HUES48 (cell line): ENCODE measurements at regions not wholly inside any gene's neighbourhood (a gene's known extent, or its start where the extent isn't known, plus 50 kb on each side); places are given as distances from the start of the nearest gene placed in this dataset.

Source experiments
- H3K27ac ChIP-seq: one replicate; pipeline ENCODE4 v1.7.0; 2013; ENCODE audit warnings: low read depth, low read length, inconsistent platforms
- H3K27me3 ChIP-seq: 2 replicates; pipeline ENCODE4 v1.6.1; 2013; ENCODE audit warnings: mild to moderate bottlenecking, low read length; ENCODE audit not compliant: control insufficient read depth, insufficient read depth
- H3K36me3 ChIP-seq: 2 replicates; pipeline ENCODE4 v1.6.1; 2013; ENCODE audit warnings: low read length; ENCODE audit not compliant: control insufficient read depth, insufficient read depth
- H3K4me1 ChIP-seq: 2 replicates; pipeline ENCODE4 v1.6.1; 2013; ENCODE audit warnings: mild to moderate bottlenecking, low read length; ENCODE audit not compliant: control insufficient read depth, insufficient read depth
- H3K4me3 ChIP-seq: 2 replicates; pipeline ENCODE4 v1.5.1; 2013; ENCODE audit warnings: mild to moderate bottlenecking, low read depth, low read length
- H3K9ac ChIP-seq: 2 replicates; pipeline ENCODE4 v1.6.1; 2013; ENCODE audit warnings: mild to moderate bottlenecking, low read depth, low read length, moderate library complexity
- H3K9me3 ChIP-seq: 2 replicates; pipeline ENCODE4 v1.6.1; 2013; ENCODE audit warnings: low read length; ENCODE audit not compliant: control insufficient read depth, insufficient read depth

- no peak overlapping the region for H3K27ac ChIP-seq
- H3K9me3 ChIP-seq: peaks cover 4% of the 10 kb centered on the region; the same call in 1 of the 2 replicates
- no peak overlapping the region for H3K4me3 ChIP-seq
- no peaks in the 10 kb centered on the region for H3K36me3 ChIP-seq
- no peak overlapping the region for H3K9ac ChIP-seq
- H3K4me1 ChIP-seq: peaks cover 33% of the 10 kb centered on the region
- no peaks in the 10 kb centered on the region for H3K27me3 ChIP-seq
Observed at GRCh38 chr9:2243666-2244555, 228.8 kb downstream of the SMARCA2 start.

- no peak overlapping the region for H3K4me3 ChIP-seq
- H3K4me1 ChIP-seq: peaks cover 19% of the 10 kb centered on the region
- H3K27me3 ChIP-seq: no peaks in the 10 kb centered on the region
- H3K36me3 ChIP-seq: no peaks in the 10 kb centered on the region
- H3K9ac ChIP-seq: no peak overlapping the region
- peaks cover 4% of the 10 kb centered on the region; the same call in 1 of the 2 replicates for H3K9me3 ChIP-seq
- H3K27ac ChIP-seq: no peak overlapping the region
Observed at GRCh38 chr9:2247340-2247739, 232.2 kb downstream of the SMARCA2 start.

DNA sequence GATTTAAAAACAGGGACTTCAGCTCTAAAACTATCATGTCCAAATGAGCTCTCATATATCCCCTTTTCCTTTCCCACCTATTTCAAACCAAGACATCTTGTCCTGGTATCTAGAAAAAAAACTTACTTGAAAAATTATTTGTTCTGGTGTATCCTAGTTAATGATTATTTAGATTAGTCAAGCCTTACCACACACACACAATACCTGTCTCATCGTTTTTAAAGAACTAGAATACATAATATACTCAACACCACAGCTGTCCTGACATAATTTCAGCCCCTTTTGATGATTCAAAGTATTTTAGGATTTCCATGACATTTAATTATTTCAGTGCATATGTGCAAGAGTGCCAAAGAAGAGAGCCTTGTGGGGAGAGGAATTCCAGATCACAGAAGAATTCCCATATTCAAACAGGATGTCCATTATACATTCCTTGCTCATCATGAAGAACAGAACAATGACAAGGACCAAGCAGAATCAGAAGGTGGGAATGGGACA lies 233.7 kb downstream of the SMARCA2 start:
- peaks cover 4% of the 10 kb centered on the region; the same call in 1 of the 2 replicates for H3K9me3 ChIP-seq
- H3K27ac ChIP-seq: no peak overlapping the region

DNA sequence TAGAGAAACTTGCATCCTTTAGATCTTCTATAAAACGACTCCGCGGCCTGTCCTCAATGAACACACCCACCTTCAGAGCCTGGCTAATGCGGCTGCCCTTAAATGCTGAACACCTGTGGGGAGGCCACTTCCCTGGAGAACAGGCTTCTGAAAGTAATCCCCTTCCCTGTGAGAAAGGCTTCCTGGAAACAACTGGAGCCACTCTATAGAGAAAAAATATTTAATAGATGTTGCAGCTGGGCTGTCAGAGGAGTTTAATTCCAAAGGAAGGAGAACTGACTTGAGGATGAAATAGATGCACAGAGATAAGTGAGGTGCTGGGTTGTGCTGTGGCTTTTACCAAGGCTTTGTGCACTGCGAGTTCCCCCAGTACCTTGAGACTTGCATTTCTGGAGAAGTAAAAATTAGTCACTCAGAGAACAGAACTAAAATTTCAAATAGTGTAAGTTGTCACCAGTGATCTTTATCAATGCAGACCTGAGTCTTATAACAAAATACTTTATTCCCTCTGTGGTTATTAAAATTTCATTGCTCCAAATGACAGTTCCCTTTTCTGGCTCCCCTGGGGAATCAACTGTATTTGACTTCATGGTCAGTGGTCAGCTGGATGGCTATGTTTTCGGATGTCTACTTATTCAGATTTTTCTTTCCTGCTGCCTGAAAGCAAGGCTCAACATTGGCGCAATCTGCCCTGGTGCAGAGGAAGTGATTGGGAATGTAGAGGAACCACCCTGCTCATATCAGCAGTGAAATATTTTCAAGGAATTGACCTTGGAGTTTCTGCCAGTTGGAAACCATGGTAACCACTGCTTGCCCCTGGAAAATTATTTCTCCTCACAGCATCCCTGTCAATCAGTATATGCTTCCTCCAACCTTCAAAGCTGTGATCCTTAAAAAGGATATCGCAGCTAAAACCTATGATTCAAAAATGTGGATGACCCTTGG lies 238.8 kb downstream of the SMARCA2 start:
- Histone ChIP-seq H3K27ac (no peak overlapping the region), H3K27me3 (no peaks in the 10 kb centered on the region), H3K9ac (no peak overlapping the region), H3K36me3 (no peaks in the 10 kb centered on the region), H3K9me3 (no peaks in the 10 kb centered on the region), H3K4me3 (no peak overlapping the region), H3K4me1 (peaks cover 4% of the 10 kb centered on the region; the same call in 1 of the 2 replicates)

More for the DNA sequence above, 233.7 kb downstream of the SMARCA2 start:
- Histone ChIP-seq H3K27me3 (no peaks in the 10 kb centered on the region), H3K4me1 (peaks cover 5% of the 10 kb centered on the region), H3K36me3 (no peaks in the 10 kb centered on the region), H3K4me3 (no peak overlapping the region), H3K9ac (no peak overlapping the region)

DNA sequence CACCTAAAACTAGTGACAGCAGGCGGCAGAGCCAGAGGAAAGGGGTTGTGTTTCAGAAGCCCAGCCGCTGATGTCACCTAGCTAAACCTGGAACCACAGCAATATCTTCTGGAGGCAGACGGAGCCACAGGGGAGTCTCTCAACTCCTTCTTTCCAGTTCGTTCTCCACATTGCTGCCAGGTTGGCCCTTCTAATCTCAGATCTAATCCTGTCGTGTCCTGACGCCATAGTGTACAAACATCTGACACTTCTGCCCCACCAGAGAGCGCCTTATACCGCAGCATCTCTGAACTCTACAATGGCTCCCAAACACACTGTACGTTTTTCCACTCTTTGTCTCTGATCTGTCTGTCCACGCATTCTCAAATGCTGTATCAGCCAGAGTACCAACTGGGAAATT lies 240.0 kb downstream of the SMARCA2 start:
- Histone ChIP-seq H3K36me3 (no peaks in the 10 kb centered on the region), H3K4me1 (peaks cover 4% of the 10 kb centered on the region; the same call in 1 of the 2 replicates), H3K9me3 (no peaks in the 10 kb centered on the region), H3K27ac (no peak overlapping the region), H3K4me3 (no peak overlapping the region), H3K27me3 (no peaks in the 10 kb centered on the region), H3K9ac (no peak overlapping the region)

DNA sequence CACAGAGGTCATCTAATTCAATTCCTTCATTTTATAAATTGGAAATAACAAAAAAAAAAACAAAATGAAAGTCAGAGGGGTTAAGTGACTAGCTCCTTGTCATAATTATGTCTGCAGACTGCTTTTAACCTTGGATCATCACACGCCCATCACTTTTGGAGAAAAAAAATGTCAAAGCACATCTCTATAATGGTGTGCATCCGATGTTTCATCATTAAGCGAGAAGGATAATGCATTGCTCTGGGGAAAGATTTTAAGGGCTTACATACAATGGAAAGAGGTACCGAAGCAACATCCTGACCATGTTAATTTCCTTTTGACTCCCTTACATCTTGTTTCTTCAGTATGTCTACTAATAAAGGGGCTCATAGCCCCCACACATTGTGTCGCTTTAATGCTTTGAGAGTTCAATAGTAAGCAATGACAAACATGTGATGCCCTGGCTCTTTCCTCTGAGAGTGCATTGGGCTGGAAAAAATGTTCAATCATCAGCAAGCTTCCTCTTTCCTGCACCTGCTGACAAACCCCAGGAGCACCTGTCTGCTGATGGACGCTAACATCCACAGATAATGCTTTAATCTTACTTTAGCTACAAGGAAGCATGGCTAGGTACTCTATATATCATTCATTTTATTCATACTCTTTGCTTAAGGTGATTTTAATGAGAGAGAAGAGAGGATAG lies 242.2 kb downstream of the SMARCA2 start:
- Histone ChIP-seq H3K27me3 (no peaks in the 10 kb centered on the region), H3K4me1 (peaks cover 4% of the 10 kb centered on the region; the same call in 1 of the 2 replicates), H3K27ac (no peak overlapping the region), H3K9me3 (no peaks in the 10 kb centered on the region), H3K4me3 (no peak overlapping the region), H3K36me3 (no peaks in the 10 kb centered on the region), H3K9ac (no peak overlapping the region)

- H3K4me1 ChIP-seq: no peaks in the 10 kb centered on the region
- H3K9ac ChIP-seq: no peak overlapping the region
- peaks cover 6% of the 10 kb centered on the region; the same call in 1 of the 2 replicates for H3K9me3 ChIP-seq
- H3K4me3 ChIP-seq: no peak overlapping the region
- H3K27me3 ChIP-seq: no peaks in the 10 kb centered on the region
- no peak overlapping the region for H3K27ac ChIP-seq
- H3K36me3 ChIP-seq: no peaks in the 10 kb centered on the region
Observed at GRCh38 chr9:2260417-2261306, 245.5 kb downstream of the SMARCA2 start.

GRCh38 chr9:2261421-2262103 lies 246.4 kb downstream of the SMARCA2 start:
- no peak overlapping the region for H3K9ac ChIP-seq
- no peak overlapping the region for H3K27ac ChIP-seq
- H3K4me1 ChIP-seq: no peaks in the 10 kb centered on the region
- no peaks in the 10 kb centered on the region for H3K27me3 ChIP-seq
- no peak overlapping the region for H3K4me3 ChIP-seq
- H3K36me3 ChIP-seq: no peaks in the 10 kb centered on the region
- H3K9me3 ChIP-seq: peaks cover 6% of the 10 kb centered on the region; the same call in 1 of the 2 replicates

DNA sequence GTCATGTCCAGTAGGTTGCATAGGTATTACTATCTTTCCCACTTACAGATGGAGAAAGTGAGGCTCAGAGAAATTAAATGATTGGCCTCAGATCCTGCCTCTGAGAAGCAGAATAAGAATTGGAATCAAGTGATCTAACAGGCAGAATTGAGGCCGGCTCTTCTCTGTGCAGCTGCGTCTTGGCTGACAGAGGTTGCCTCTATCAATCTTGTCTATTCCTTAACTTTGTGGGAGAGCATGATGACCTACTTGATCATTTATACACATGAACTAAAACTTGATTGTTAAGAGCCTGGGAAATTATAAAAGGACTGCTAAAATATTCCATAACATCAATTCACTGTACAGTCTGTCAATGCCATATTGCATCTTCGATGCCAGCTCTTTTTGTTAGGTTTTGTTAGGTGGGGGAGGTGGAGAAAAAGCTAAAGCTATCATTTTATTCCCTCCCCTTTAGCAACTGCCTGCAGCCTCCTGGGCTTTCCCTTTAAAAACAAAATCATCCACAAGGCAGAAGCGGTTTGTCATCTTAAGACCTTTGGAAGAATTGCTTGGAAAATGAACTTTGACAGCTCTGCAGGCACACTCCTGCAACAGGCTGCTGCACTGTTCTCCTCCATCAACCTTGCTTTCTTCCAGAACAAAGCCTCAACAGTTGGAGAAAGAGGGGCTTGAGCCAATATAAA lies 247.4 kb downstream of the SMARCA2 start:
- H3K27ac ChIP-seq: no peak overlapping the region
- H3K27me3 ChIP-seq: no peaks in the 10 kb centered on the region
- no peaks in the 10 kb centered on the region for H3K4me1 ChIP-seq
- H3K9ac ChIP-seq: no peak overlapping the region
- peaks cover 6% of the 10 kb centered on the region; the same call in 1 of the 2 replicates for H3K9me3 ChIP-seq
- no peak overlapping the region for H3K4me3 ChIP-seq
- no peaks in the 10 kb centered on the region for H3K36me3 ChIP-seq
